H1 (cell line): ENCODE measurements at regions not wholly inside any gene's neighbourhood (a gene's known extent, or its start where the extent isn't known, plus 50 kb on each side); places are given as distances from the start of the nearest gene placed in this dataset.

Experiments used
- EGR1 ChIP-seq: IDR thresholded peaks from 2 replicates; pipeline ENCODE4 v1.6.1; 2011; ENCODE audit warnings: low read depth, low read length, borderline replicate concordance
- EZH2 ChIP-seq: fragments of 200-600 bp; sonication (generic); IDR thresholded peaks from 2 replicates; pipeline ENCODE4 v1.7.1; 2012; ENCODE audit warnings: low read depth, mild to moderate bottlenecking, moderate library complexity, low read length, inconsistent platforms; ENCODE audit not compliant: severe bottlenecking
- NANOG ChIP-seq: IDR thresholded peaks from 2 replicates; pipeline ENCODE4 v1.6.1; 2011; ENCODE audit warnings: low read length, low read depth, mild to moderate bottlenecking, inconsistent platforms; ENCODE audit not compliant: insufficient read depth, poor library complexity, severe bottlenecking
- SAP30 ChIP-seq: fragments of 300-600 bp; sonication (generic); IDR thresholded peaks from 2 replicates; pipeline ENCODE4 v1.7.1; 2012; ENCODE audit warnings: low read length, moderate library complexity, mild to moderate bottlenecking, inconsistent platforms; ENCODE audit not compliant: insufficient read depth, insufficient replicate concordance
- TF ChIP-seq, protein P1 (sequence below): IDR thresholded peaks from 2 replicates; pipeline ENCODE4 v1.6.1; 2012; ENCODE audit warnings: inconsistent platforms

DNA sequence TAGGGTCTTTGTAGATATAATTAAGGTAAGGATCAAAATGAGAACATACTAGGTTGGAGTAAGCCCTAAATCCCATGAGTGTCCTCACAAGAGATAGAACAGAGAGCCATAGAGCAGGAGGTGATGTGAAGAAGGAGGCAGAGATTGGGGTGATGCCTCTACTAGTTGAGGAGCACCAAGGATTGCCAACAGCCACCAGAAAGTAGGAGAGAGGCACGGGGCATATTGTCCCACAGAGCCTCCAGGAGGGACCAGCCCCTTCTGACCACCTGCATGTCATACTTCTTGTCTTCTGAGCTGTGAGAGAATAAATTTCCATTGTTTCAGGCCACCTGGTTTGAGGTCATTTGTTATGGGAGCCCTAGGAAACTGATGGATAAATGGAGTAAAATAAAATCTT lies 363.3 kb downstream of the RPS6KC1 start (continued):
- no peak for TF ChIP-seq EZH2
- no peak for TF ChIP-seq EGR1
- TF ChIP-seq NANOG = no peak
- no peak for TF ChIP-seq SAP30
- TF ChIP-seq, protein P1, sequence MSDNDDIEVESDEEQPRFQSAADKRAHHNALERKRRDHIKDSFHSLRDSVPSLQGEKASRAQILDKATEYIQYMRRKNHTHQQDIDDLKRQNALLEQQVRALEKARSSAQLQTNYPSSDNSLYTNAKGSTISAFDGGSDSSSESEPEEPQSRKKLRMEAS = no peak
- TF ChIP-seq, all 59 proteins: peak for 0
